B cell (primary cell): ENCODE measurements at regions not wholly inside any gene's neighbourhood (a gene's known extent, or its start where the extent isn't known, plus 50 kb on each side); places are given as distances from the start of the nearest gene placed in this dataset.

Experiments
- ATAC-seq: fragments of 200-7000 bp; cut with Tn5 transposase; one replicate; pipeline ENCODE4 v1.10.0; 2021; ENCODE audit warnings: low read depth, mild to moderate bottlenecking, moderate number of reproducible peaks, moderate library complexity
- CTCF ChIA-PET: fragments of 350-600 bp; sonication (Branson Sonifier 250); formaldehyde crosslinking; loops from one replicate; lab custom pipeline; 2021; ENCODE audit warnings: antibody characterized with exemption, inconsistent platforms; lab: Charles Lee
- POLR2A ChIA-PET: fragments of 350-600 bp; sonication (Branson Sonifier 250); formaldehyde crosslinking; loops from one replicate; lab custom pipeline; 2021; ENCODE audit warnings: antibody characterized with exemption; lab: Charles Lee
- DNase-seq: peaks from one replicate; pipeline ENCODE4 v3.0.0; 2013
- H2AFZ ChIP-seq: 2 replicates; pipeline ENCODE4 v1.6.1; 2012; ENCODE audit warnings: mild to moderate bottlenecking, low read depth, low read length; ENCODE audit not compliant: insufficient read depth, poor library complexity, severe bottlenecking
- H3K27ac ChIP-seq, 2 donors: 1 replicate in 1 of 2; 2 replicates in 1 of 2; pipeline ENCODE4 v1.5.1; 2012 to 2013; ENCODE audit warnings: low read length in 2 of 2, mild to moderate bottlenecking in 2 of 2, moderate library complexity in 1 of 2
- H3K27me3 ChIP-seq, 4 experiments: fragments of 200-600 bp in 1 of 4; sonication (generic) in 1 of 4; replicated peaks in 1 of 4; 1 replicate in 2 of 4; 2 replicates in 2 of 4; pipeline versions ENCODE4 v1.6.1 to v1.7.0; 2013 to 2016; ENCODE audit warnings: low read length in 3 of 4, mild to moderate bottlenecking in 2 of 4, mixed read lengths in 1 of 4, moderate library complexity in 1 of 4; ENCODE audit not compliant: insufficient read depth in 4 of 4, control insufficient read depth in 3 of 4; ENCODE audit errors: control extremely low read depth in 1 of 4
- H3K36me3 ChIP-seq, 2 experiments: replicated peaks in 1 of 2; 1 replicate in 1 of 2; 2 replicates in 1 of 2; pipeline versions ENCODE4 v1.6.1 to v1.7.1; 2013; ENCODE audit warnings: low read length in 1 of 2; ENCODE audit not compliant: insufficient read depth in 2 of 2, control insufficient read depth in 1 of 2; ENCODE audit errors: control extremely low read depth in 1 of 2, extremely low read depth in 1 of 2
- H3K4me1 ChIP-seq, 2 donors: fragments of 200-600 bp in 1 of 2; sonication (generic) in 1 of 2; 1 replicate in 1 of 2; 2 replicates in 1 of 2; pipeline versions ENCODE4 v1.5.1 to v1.6.1; 2013 to 2017; ENCODE audit warnings: low read length in 2 of 2; ENCODE audit not compliant: control insufficient read depth in 2 of 2, insufficient read depth in 2 of 2
- H3K4me2 ChIP-seq: replicated peaks from 2 replicates; pipeline ENCODE3; 2012; ENCODE audit warnings: mild to moderate bottlenecking, low read depth, low read length; ENCODE audit not compliant: poor library complexity, severe bottlenecking
- H3K4me3 ChIP-seq, 5 experiments: fragments of 200-600 bp in 1 of 5; sonication (generic) in 1 of 5; 1 replicate in 3 of 5; 2 replicates in 2 of 5; pipeline versions ENCODE4 v1.5.1 to v1.7.0; 2011 to 2016; ENCODE audit warnings: low read length in 4 of 5, mild to moderate bottlenecking in 4 of 5, low read depth in 2 of 5, control low read depth in 1 of 5, moderate library complexity in 1 of 5; ENCODE audit not compliant: insufficient read depth in 1 of 5; ENCODE audit errors: control extremely low read depth in 1 of 5, extremely low read depth in 1 of 5
- H3K79me2 ChIP-seq: fragments of 200-600 bp; sonication (generic); one replicate; pipeline ENCODE4 v1.6.0; 2016; ENCODE audit warnings: low read length; ENCODE audit not compliant: control insufficient read depth, insufficient read depth
- H3K9ac ChIP-seq: fragments of 200-600 bp; sonication (generic); 2 replicates; pipeline ENCODE4 v1.6.1; 2017; ENCODE audit warnings: mild to moderate bottlenecking, low read length, moderate library complexity
- H3K9me3 ChIP-seq, 3 donors: one replicate each; pipeline versions ENCODE4 v1.6.1 to v1.7.1; 2013; ENCODE audit warnings: low read length in 2 of 3; ENCODE audit not compliant: control insufficient read depth in 2 of 3, insufficient read depth in 1 of 3; ENCODE audit errors: control extremely low read depth in 1 of 3
- H4K20me1 ChIP-seq: 2 replicates; pipeline ENCODE4 v1.6.0; 2012; ENCODE audit warnings: mild to moderate bottlenecking, low read length; ENCODE audit not compliant: insufficient read depth, control insufficient read depth, poor library complexity, severe bottlenecking
- H3K27ac Mint-ChIP-seq: one replicate; pipeline ENCODE4 v1.8.0; 2021; ENCODE audit warnings: mixed read lengths
- H3K27me3 Mint-ChIP-seq: one replicate; pipeline ENCODE4 v1.8.0; 2021; ENCODE audit warnings: mixed read lengths
- H3K4me1 Mint-ChIP-seq: one replicate; pipeline ENCODE4 v1.8.0; 2021; ENCODE audit warnings: mixed read lengths
- H3K4me3 Mint-ChIP-seq: one replicate; pipeline ENCODE4 v1.8.0; 2021; ENCODE audit warnings: mixed read lengths
- H3K9me3 Mint-ChIP-seq: one replicate; pipeline ENCODE4 v1.8.0; 2022; ENCODE audit warnings: mixed read lengths; ENCODE audit not compliant: insufficient read depth
- CTCF ChIP-seq: fragments of 200-600 bp; IDR thresholded peaks from one replicate; pipeline ENCODE4 v1.8.0; 2022; ENCODE audit warnings: antibody characterized with exemption, mild to moderate bottlenecking
- EZH2 ChIP-seq: IDR thresholded peaks from 2 replicates; pipeline ENCODE4 v1.6.1; 2012; ENCODE audit warnings: borderline replicate concordance, low read depth, mild to moderate bottlenecking, moderate library complexity, low read length; ENCODE audit not compliant: insufficient read depth, poor library complexity, severe bottlenecking
- WGBS: methylation state at CpG from one replicate; pipeline ENCODE4 v1.1.5; 2013; ENCODE audit warnings: missing lambda C conversion rate; ENCODE audit not compliant: insufficient coverage; 5-methylcytosine and 5-hydroxymethylcytosine counted together
- intact Hi-C: fragments of 100-400 bp; cut with micrococcal nuclease; formaldehyde crosslinking; loops from one replicate; pipeline ENCODE4 v1.10.0; 2022

GRCh38 chr5:32975656-32976375, 264.7 kb downstream of the NPR3 start:
- intact Hi-C loops: no loop called here

GRCh38 chr5:32981061-32981460, 269.9 kb downstream of the NPR3 start:
- Mint-ChIP-seq H3K4me3 (no peak overlapping the region), H3K4me1 (no peaks in the 10 kb centered on the region), H3K27me3 (no peaks in the 10 kb centered on the region), H3K9me3 (peaks cover 5% of the 10 kb centered on the region), H3K27ac (no peak overlapping the region)
- ChIA-PET POLR2A (no interaction called here), CTCF (no interaction called here)
- Histone ChIP-seq H3K4me1 (no peaks in the 10 kb centered on the region), H4K20me1 (no peaks in the 10 kb centered on the region), H3K9me3 (peaks cover 0 to 4% (median 3%) of the 10 kb centered on the region in 3 donors), H2AFZ (no peak overlapping the region), H3K4me2 (no peak overlapping the region), H3K27me3 (no peaks in the 10 kb centered on the region), H3K79me2 (no peaks in the 10 kb centered on the region), H3K9ac (no peak overlapping the region), H3K36me3 (no peaks in the 10 kb centered on the region), H3K27ac (no peak overlapping the region), H3K4me3 (no peak overlapping the region)
- no peak for ATAC-seq
- intact Hi-C loops: no loop called here
- TF ChIP-seq EZH2: no peak
- no peak for TF ChIP-seq CTCF
- DNase-seq: no peak

More at GRCh38 chr5:32975656-32976375, 264.7 kb downstream of the NPR3 start:
- TF ChIP-seq CTCF (no peak), EZH2 (no peak)
- Histone ChIP-seq H2AFZ (no peak overlapping the region), H3K27me3 (no peaks in the 10 kb centered on the region), H4K20me1 (no peaks in the 10 kb centered on the region), H3K79me2 (no peaks in the 10 kb centered on the region), H3K9ac (no peak overlapping the region), H3K4me1 (no peaks in the 10 kb centered on the region), H3K4me3 (no peak overlapping the region), H3K36me3 (no peaks in the 10 kb centered on the region), H3K27ac (no peak overlapping the region), H3K4me2 (no peak overlapping the region), H3K9me3 (peaks cover 0 to 3% (median 0%) of the 10 kb centered on the region in 3 donors)
- DNase-seq (no peak), ATAC-seq (no peak)
- WGBS: no CpG with 5 or more reads among the region's 1 CpG
- H3K9me3 Mint-ChIP-seq: no peaks in the 10 kb centered on the region
- no peak overlapping the region for H3K27ac Mint-ChIP-seq
- ChIA-PET CTCF (no interaction called here), POLR2A (no interaction called here)
- no peaks in the 10 kb centered on the region for H3K27me3 Mint-ChIP-seq
- no peaks in the 10 kb centered on the region for H3K4me1 Mint-ChIP-seq
- no peak overlapping the region for H3K4me3 Mint-ChIP-seq
